DOHH2 (cell line): ENCODE measurements at regions not wholly inside any gene's neighbourhood (a gene's known extent, or its start where the extent isn't known, plus 50 kb on each side); places are given as distances from the start of the nearest gene placed in this dataset.
"Not testable (repeated sequence)": the region's sequence is repeated elsewhere in the genome, so short reads cannot be mapped to it uniquely, and the experiment has no call there.

Experiments used
- H3F3A ChIP-seq: fragments of 200-600 bp; sonication (generic), shearing (Covaris generic); 2 replicates; pipeline ENCODE4 v1.6.0; 2016; ENCODE audit warnings: antibody characterized with exemption, mild to moderate bottlenecking; ENCODE audit not compliant: control insufficient read depth, insufficient read depth
- H3K27ac ChIP-seq: fragments of 200-600 bp; sonication (generic); 2 replicates; pipeline ENCODE4 v1.5.1; 2014; ENCODE audit warnings: low read depth, mild to moderate bottlenecking, low read length, moderate library complexity
- H3K27me3 ChIP-seq: fragments of 200-600 bp; sonication (generic); 2 replicates; pipeline ENCODE4 v1.6.1; 2014; ENCODE audit warnings: mild to moderate bottlenecking, low read length, mixed read lengths; ENCODE audit not compliant: control insufficient read depth
- H3K36me3 ChIP-seq: fragments of 200-600 bp; sonication (generic); 2 replicates; pipeline ENCODE4 v1.6.1; 2014; ENCODE audit warnings: mild to moderate bottlenecking, low read length, moderate library complexity, mixed read lengths; ENCODE audit not compliant: control insufficient read depth
- H3K4me1 ChIP-seq: fragments of 200-600 bp; sonication (generic); 2 replicates; pipeline ENCODE4 v1.6.1; 2014; ENCODE audit warnings: mild to moderate bottlenecking, low read length, mixed read lengths; ENCODE audit not compliant: control insufficient read depth
- H3K4me2 ChIP-seq: fragments of 200-600 bp; sonication (generic); 2 replicates; pipeline ENCODE4 v1.6.0; 2014; ENCODE audit warnings: mild to moderate bottlenecking, low read length, moderate library complexity
- H3K4me3 ChIP-seq: fragments of 200-600 bp; sonication (generic); 2 replicates; pipeline ENCODE4 v1.5.1; 2014; ENCODE audit warnings: mild to moderate bottlenecking, low read length, mixed read lengths
- H3K79me2 ChIP-seq: fragments of 200-600 bp; sonication (generic); 2 replicates; pipeline ENCODE4 v1.6.1; 2014; ENCODE audit warnings: mild to moderate bottlenecking, low read length, mixed read lengths; ENCODE audit not compliant: control insufficient read depth
- H3K9me2 ChIP-seq: fragments of 200-600 bp; sonication (generic); replicated peaks from 2 replicates; pipeline ENCODE4 v1.6.1; 2014; ENCODE audit warnings: mild to moderate bottlenecking, low read length, mixed read lengths; ENCODE audit not compliant: control insufficient read depth
- H3K9me3 ChIP-seq: fragments of 200-600 bp; sonication (generic); 2 replicates; pipeline ENCODE4 v1.6.1; 2014; ENCODE audit warnings: antibody characterized with exemption, low read length, mixed read lengths; ENCODE audit not compliant: control insufficient read depth, insufficient read depth
- H4K20me1 ChIP-seq: fragments of 200-600 bp; sonication (generic); 2 replicates; pipeline ENCODE4 v1.6.0; 2014; ENCODE audit warnings: low read depth, mild to moderate bottlenecking, antibody characterized with exemption, low read length, moderate library complexity; ENCODE audit not compliant: control insufficient read depth, insufficient read depth
- CTCF ChIP-seq: fragments of 200-600 bp; sonication (generic); IDR thresholded peaks from one replicate; pipeline ENCODE4 v1.5.1; 2014; ENCODE audit warnings: antibody characterized with exemption, mild to moderate bottlenecking, low read depth, low read length; ENCODE audit not compliant: poor library complexity, severe bottlenecking
- EZH2phosphoT487 ChIP-seq: fragments of 200-600 bp; sonication (generic); IDR thresholded peaks from 2 replicates; pipeline ENCODE4 v1.6.1; 2017; ENCODE audit warnings: borderline replicate concordance, mild to moderate bottlenecking, antibody characterized with exemption, low read length, moderate library complexity, mixed read lengths

- TF ChIP-seq CTCF = no peak
- TF ChIP-seq EZH2phosphoT487 = no peak
- no peaks in the 10 kb centered on the region for H4K20me1 ChIP-seq
- no peaks in the 10 kb centered on the region for H3F3A ChIP-seq
- no peaks in the 10 kb centered on the region for H3K36me3 ChIP-seq
- no peak overlapping the region for H3K27ac ChIP-seq
- no peak overlapping the region for H3K4me2 ChIP-seq
- no peaks in the 10 kb centered on the region for H3K79me2 ChIP-seq
- no peaks in the 10 kb centered on the region for H3K4me1 ChIP-seq
- H3K9me3 ChIP-seq = no peaks in the 10 kb centered on the region; the same call in 1 of the 2 replicates
- H3K27me3 ChIP-seq = no peaks in the 10 kb centered on the region
- H3K9me2 ChIP-seq = no peaks in the 10 kb centered on the region
- H3K4me3 ChIP-seq = no peak overlapping the region
Measured at GRCh38 chr12:127832172-127832571, 434.8 kb upstream of the TMEM132C start.

GRCh38 chr12:127836802-127837201 is 430.2 kb upstream of the TMEM132C start:
- not testable (repeated sequence) for H3K9me3 ChIP-seq, H4K20me1 ChIP-seq, H3K27me3 ChIP-seq, H3K79me2 ChIP-seq, H3F3A ChIP-seq, H3K4me2 ChIP-seq, H3K4me3 ChIP-seq, H3K4me1 ChIP-seq, H3K9me2 ChIP-seq, H3K36me3 ChIP-seq, H3K27ac ChIP-seq

GRCh38 chr12:127857661-127858060 is 409.3 kb upstream of the TMEM132C start:
- H3F3A ChIP-seq = no peaks in the 10 kb centered on the region
- TF ChIP-seq CTCF (no peak), EZH2phosphoT487 (no peak)
- H3K9me2 ChIP-seq = no peaks in the 10 kb centered on the region
- no peaks in the 10 kb centered on the region for H3K79me2 ChIP-seq
- H3K27me3 ChIP-seq = no peaks in the 10 kb centered on the region
- no peak overlapping the region for H3K4me2 ChIP-seq
- H3K4me3 ChIP-seq = no peak overlapping the region
- no peaks in the 10 kb centered on the region for H3K9me3 ChIP-seq
- H3K4me1 ChIP-seq = no peaks in the 10 kb centered on the region
- H4K20me1 ChIP-seq = no peaks in the 10 kb centered on the region
- no peaks in the 10 kb centered on the region for H3K36me3 ChIP-seq
- H3K27ac ChIP-seq = no peak overlapping the region

- H3K79me2 ChIP-seq = no peaks in the 10 kb centered on the region
- no peaks in the 10 kb centered on the region for H3K9me3 ChIP-seq
- H3K4me3 ChIP-seq = no peak overlapping the region
- H3K4me1 ChIP-seq = no peaks in the 10 kb centered on the region
- no peak overlapping the region for H3K4me2 ChIP-seq
- TF ChIP-seq EZH2phosphoT487 = no peak
- no peak for TF ChIP-seq CTCF
- H3F3A ChIP-seq = no peaks in the 10 kb centered on the region
- no peaks in the 10 kb centered on the region for H3K27me3 ChIP-seq
- H4K20me1 ChIP-seq = no peaks in the 10 kb centered on the region
- H3K9me2 ChIP-seq = no peaks in the 10 kb centered on the region
- no peaks in the 10 kb centered on the region for H3K36me3 ChIP-seq
- H3K27ac ChIP-seq = no peak overlapping the region
Measured at GRCh38 chr12:127860536-127860935, 406.4 kb upstream of the TMEM132C start.
